Fibroblast of lung (primary cell): ENCODE measurements at regions not wholly inside any gene's neighbourhood (a gene's known extent, or its start where the extent isn't known, plus 50 kb on each side); places are given as distances from the start of the nearest gene placed in this dataset.
"Not testable (repeated sequence)": the region's sequence is repeated elsewhere in the genome, so short reads cannot be mapped to it uniquely, and the experiment has no call there.

Source experiments
- DNase-seq, 2 donors: peaks; one replicate each; pipeline versions ENCODE4 v3.0.0 to v3.0.0-alpha.2; 2010; ENCODE audit warnings: low read depth in 2 of 2
- H2AFZ ChIP-seq: 2 replicates; pipeline ENCODE4 v1.5.1; 2012; ENCODE audit warnings: low read length, control low read depth, inconsistent platforms
- H3K27ac ChIP-seq: 2 replicates; pipeline ENCODE4 v1.5.1; 2011; ENCODE audit warnings: low read length, control low read depth; ENCODE audit not compliant: insufficient read depth
- H3K27me3 ChIP-seq: 2 replicates; pipeline ENCODE4 v1.5.1; 2011; ENCODE audit warnings: mild to moderate bottlenecking, low read length; ENCODE audit not compliant: control insufficient read depth, insufficient read depth
- H3K36me3 ChIP-seq: 2 replicates; pipeline ENCODE4 v1.5.1; 2011; ENCODE audit warnings: low read length; ENCODE audit not compliant: control insufficient read depth, insufficient read depth
- H3K4me1 ChIP-seq: 2 replicates; pipeline ENCODE4 v1.5.1; 2011; ENCODE audit warnings: low read length; ENCODE audit not compliant: control insufficient read depth, insufficient read depth; ENCODE audit errors: extremely low read depth
- H3K4me2 ChIP-seq: 2 replicates; pipeline ENCODE4 v1.5.1; 2011; ENCODE audit warnings: low read length, control low read depth; ENCODE audit not compliant: insufficient read depth; ENCODE audit errors: extremely low read depth
- H3K4me3 ChIP-seq, 4 experiments: fragments of 200-600 bp in 1 of 4; sonication (generic) in 1 of 4; replicated peaks in 1 of 4; 2 replicates each; pipeline ENCODE4 v1.5.1; 2011 to 2016; ENCODE audit warnings: low read length in 4 of 4, low read depth in 3 of 4, mild to moderate bottlenecking in 3 of 4, control low read depth in 2 of 4, inconsistent platforms in 1 of 4, mixed read lengths in 1 of 4; ENCODE audit not compliant: insufficient read depth in 1 of 4; ENCODE audit errors: control extremely low read depth in 1 of 4
- H3K79me2 ChIP-seq: 2 replicates; pipeline ENCODE4 v1.5.1; 2012; ENCODE audit warnings: mild to moderate bottlenecking, low read length, inconsistent platforms; ENCODE audit not compliant: control insufficient read depth, insufficient read depth
- H3K9ac ChIP-seq: 2 replicates; pipeline ENCODE4 v1.5.1; 2011; ENCODE audit warnings: mild to moderate bottlenecking, low read length, control low read depth; ENCODE audit not compliant: insufficient read depth
- H3K9me3 ChIP-seq: 2 replicates; pipeline ENCODE4 v1.5.1; 2012; ENCODE audit warnings: low read depth, low read length; ENCODE audit not compliant: control insufficient read depth, insufficient read depth
- H4K20me1 ChIP-seq: 2 replicates; pipeline ENCODE4 v1.5.1; 2011; ENCODE audit warnings: low read length; ENCODE audit not compliant: control insufficient read depth, insufficient read depth; ENCODE audit errors: extremely low read depth
- EZH2 ChIP-seq: IDR thresholded peaks from 2 replicates; pipeline ENCODE4 v1.5.1; 2012; ENCODE audit warnings: low read length, control low read depth, mild to moderate bottlenecking; ENCODE audit errors: missing control alignments

- H3K9me3 ChIP-seq = no peaks in the 10 kb centered on the region
- no peak overlapping the region for H3K4me3 ChIP-seq
- H3K27me3 ChIP-seq = no peaks in the 10 kb centered on the region
- H3K27ac ChIP-seq = no peak overlapping the region
- no peak for TF ChIP-seq EZH2
- no peak overlapping the region for H2AFZ ChIP-seq
- H3K79me2 ChIP-seq = no peaks in the 10 kb centered on the region
- no peak overlapping the region for H3K9ac ChIP-seq
- DNase-seq = no peak
- no peaks in the 10 kb centered on the region for H4K20me1 ChIP-seq
- no peaks in the 10 kb centered on the region for H3K36me3 ChIP-seq
- H3K4me1 ChIP-seq = no peaks in the 10 kb centered on the region
- no peak overlapping the region for H3K4me2 ChIP-seq
Observed at GRCh38 chr19:14300303-14300702, 80.9 kb upstream of the ADGRE5 start.

- H3K79me2 ChIP-seq, H3K4me2 ChIP-seq, H3K4me3 ChIP-seq, H3K9ac ChIP-seq, H3K27me3 ChIP-seq, H3K27ac ChIP-seq, H3K4me1 ChIP-seq, H3K36me3 ChIP-seq, H4K20me1 ChIP-seq, H2AFZ ChIP-seq, H3K9me3 ChIP-seq, DNase-seq: not testable (repeated sequence)
Observed at GRCh38 chr19:14299224-14299827, 81.9 kb upstream of the ADGRE5 start.

GRCh38 chr19:14297883-14298576 is 83.2 kb upstream of the ADGRE5 start:
- not testable (repeated sequence) for H3K4me1 ChIP-seq, H4K20me1 ChIP-seq, H2AFZ ChIP-seq, H3K4me2 ChIP-seq, H3K36me3 ChIP-seq, H3K4me3 ChIP-seq, DNase-seq, H3K27me3 ChIP-seq, H3K79me2 ChIP-seq, H3K9ac ChIP-seq, H3K9me3 ChIP-seq, H3K27ac ChIP-seq

GRCh38 chr19:14294974-14295373 is 86.3 kb upstream of the ADGRE5 start:
- not testable (repeated sequence) for H3K9ac ChIP-seq, H3K4me1 ChIP-seq, H2AFZ ChIP-seq, H3K4me3 ChIP-seq, H3K36me3 ChIP-seq, H3K9me3 ChIP-seq, H3K79me2 ChIP-seq, H3K4me2 ChIP-seq, H4K20me1 ChIP-seq, H3K27me3 ChIP-seq, H3K27ac ChIP-seq, DNase-seq

GRCh38 chr19:14293816-14294170 is 87.5 kb upstream of the ADGRE5 start:
- H3K27me3 ChIP-seq, H3K4me2 ChIP-seq, H3K9me3 ChIP-seq, H3K4me3 ChIP-seq, H3K27ac ChIP-seq, H4K20me1 ChIP-seq, DNase-seq, H3K79me2 ChIP-seq, H3K4me1 ChIP-seq, H2AFZ ChIP-seq, H3K9ac ChIP-seq, H3K36me3 ChIP-seq: not testable (repeated sequence)

- not testable (repeated sequence) for DNase-seq, H3K4me1 ChIP-seq, H3K36me3 ChIP-seq, H3K4me3 ChIP-seq, H3K4me2 ChIP-seq, H4K20me1 ChIP-seq, H3K27me3 ChIP-seq, H3K9ac ChIP-seq, H3K79me2 ChIP-seq, H2AFZ ChIP-seq, H3K27ac ChIP-seq, H3K9me3 ChIP-seq
Observed at GRCh38 chr19:14293101-14293815, 87.3 kb upstream of the ADGRL1 start.
